ENCODE measurements at regions not wholly inside any gene's neighbourhood (a gene's known extent, or its start where the extent isn't known, plus 50 kb on each side); places are given as distances from the start of the nearest gene placed in this dataset.

DNA sequence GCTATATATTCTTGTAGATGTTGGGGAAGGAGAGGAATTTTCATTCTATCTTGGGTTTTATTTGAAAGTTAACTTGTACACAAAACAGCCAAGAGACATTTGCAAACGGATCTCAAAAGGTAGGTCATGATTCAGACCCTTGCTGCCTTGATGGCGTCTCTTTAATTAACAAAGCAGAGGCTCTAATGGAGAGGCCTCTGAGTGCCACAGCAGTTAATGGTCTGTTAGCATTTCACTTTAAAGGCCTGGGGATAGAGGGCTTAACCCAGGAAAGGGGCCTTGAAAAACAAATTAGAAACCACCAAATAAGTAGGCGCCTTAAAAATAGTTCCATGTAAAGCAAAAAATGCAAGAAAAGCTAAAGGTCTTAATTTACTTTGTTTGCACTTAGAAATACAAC is 836.9 kb upstream of the CELF4 start:
- Histone ChIP-seq H3K27me3 (ENCODE audit: insufficient read depth, low read length) (no peaks in the 10 kb centered on the region), H2AFZ (ENCODE audit: low read length) (no peak overlapping the region), H3K4me1 (ENCODE audit: insufficient read depth, low read length, severe bottlenecking) (no peaks in the 10 kb centered on the region), H3K27ac (ENCODE audit: low read depth, low read length, poor library complexity, severe bottlenecking) (no peak overlapping the region), H3K79me2 (ENCODE audit: insufficient read depth, low read length) (no peaks in the 10 kb centered on the region), H4K20me1 (ENCODE audit: insufficient read depth, low read length) (no peaks in the 10 kb centered on the region), H3K9me3 (ENCODE audit: low read length) (no peaks in the 10 kb centered on the region), H3K4me3 (ENCODE audit: low read depth, low read length, poor library complexity, severe bottlenecking) (no peak overlapping the region), H3F3A (ENCODE audit: insufficient read depth, low read length) (no peaks in the 10 kb centered on the region), H3K9me2 (ENCODE audit: low read depth, low read length) (no peaks in the 10 kb centered on the region), H3K36me3 (ENCODE audit: insufficient read depth, low read length) (no peaks in the 10 kb centered on the region), H3K9ac (ENCODE audit: low read length) (no peak overlapping the region), H3K4me2 (ENCODE audit: low read length) (no peak overlapping the region)
- TF ChIP-seq EZH2 (IDR thresholded peaks at IDR 0.05; ENCODE audit: borderline replicate concordance, low read length) = no peak
- TF ChIP-seq, protein P1, sequence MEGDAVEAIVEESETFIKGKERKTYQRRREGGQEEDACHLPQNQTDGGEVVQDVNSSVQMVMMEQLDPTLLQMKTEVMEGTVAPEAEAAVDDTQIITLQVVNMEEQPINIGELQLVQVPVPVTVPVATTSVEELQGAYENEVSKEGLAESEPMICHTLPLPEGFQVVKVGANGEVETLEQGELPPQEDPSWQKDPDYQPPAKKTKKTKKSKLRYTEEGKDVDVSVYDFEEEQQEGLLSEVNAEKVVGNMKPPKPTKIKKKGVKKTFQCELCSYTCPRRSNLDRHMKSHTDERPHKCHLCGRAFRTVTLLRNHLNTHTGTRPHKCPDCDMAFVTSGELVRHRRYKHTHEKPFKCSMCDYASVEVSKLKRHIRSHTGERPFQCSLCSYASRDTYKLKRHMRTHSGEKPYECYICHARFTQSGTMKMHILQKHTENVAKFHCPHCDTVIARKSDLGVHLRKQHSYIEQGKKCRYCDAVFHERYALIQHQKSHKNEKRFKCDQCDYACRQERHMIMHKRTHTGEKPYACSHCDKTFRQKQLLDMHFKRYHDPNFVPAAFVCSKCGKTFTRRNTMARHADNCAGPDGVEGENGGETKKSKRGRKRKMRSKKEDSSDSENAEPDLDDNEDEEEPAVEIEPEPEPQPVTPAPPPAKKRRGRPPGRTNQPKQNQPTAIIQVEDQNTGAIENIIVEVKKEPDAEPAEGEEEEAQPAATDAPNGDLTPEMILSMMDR (IDR thresholded peaks at IDR 0.05; ENCODE audit: low read length) = no peak

DNA sequence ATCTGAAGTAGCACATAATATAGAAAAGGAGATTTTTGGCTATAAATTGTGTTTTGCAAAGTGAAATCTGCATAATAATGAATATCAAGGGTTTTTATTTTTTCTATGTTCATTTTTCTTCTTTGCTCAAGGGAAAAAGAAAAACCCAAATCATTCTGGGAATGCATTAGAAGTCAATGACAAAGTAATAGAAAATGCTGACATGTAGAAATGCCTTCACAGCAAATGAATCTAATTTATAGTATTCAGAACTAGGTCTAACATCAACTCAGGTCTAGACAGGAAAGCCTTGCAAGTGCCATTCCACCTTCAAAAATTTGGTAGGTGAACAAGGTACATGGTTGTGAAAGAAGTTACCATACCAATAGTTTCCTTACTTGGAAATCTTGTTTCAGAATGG is 831.5 kb upstream of the CELF4 start:
- no peak overlapping the region for H3K9ac ChIP-seq (ENCODE audit: low read length)
- no peaks in the 10 kb centered on the region for H3K36me3 ChIP-seq (ENCODE audit: insufficient read depth, low read length)
- no peaks in the 10 kb centered on the region for H4K20me1 ChIP-seq (ENCODE audit: insufficient read depth, low read length)
- H3K4me2 ChIP-seq (ENCODE audit: low read length) = no peak overlapping the region
- H2AFZ ChIP-seq (ENCODE audit: low read length) = no peak overlapping the region
- no peaks in the 10 kb centered on the region for H3K9me3 ChIP-seq (ENCODE audit: low read length)
- H3K79me2 ChIP-seq (ENCODE audit: insufficient read depth, low read length) = no peaks in the 10 kb centered on the region
- TF ChIP-seq, protein P1 (IDR thresholded peaks at IDR 0.05; ENCODE audit: low read length) = no peak
- no peak for TF ChIP-seq EZH2 (IDR thresholded peaks at IDR 0.05; ENCODE audit: borderline replicate concordance, low read length)
- H3K27ac ChIP-seq (ENCODE audit: low read depth, low read length, poor library complexity, severe bottlenecking) = no peak overlapping the region
- H3F3A ChIP-seq (ENCODE audit: insufficient read depth, low read length) = no peaks in the 10 kb centered on the region
- H3K27me3 ChIP-seq (ENCODE audit: insufficient read depth, low read length) = no peaks in the 10 kb centered on the region
- no peaks in the 10 kb centered on the region for H3K9me2 ChIP-seq (ENCODE audit: low read depth, low read length)
- no peaks in the 10 kb centered on the region for H3K4me1 ChIP-seq (ENCODE audit: insufficient read depth, low read length, severe bottlenecking)
- H3K4me3 ChIP-seq (ENCODE audit: low read depth, low read length, poor library complexity, severe bottlenecking) = no peak overlapping the region

DNA sequence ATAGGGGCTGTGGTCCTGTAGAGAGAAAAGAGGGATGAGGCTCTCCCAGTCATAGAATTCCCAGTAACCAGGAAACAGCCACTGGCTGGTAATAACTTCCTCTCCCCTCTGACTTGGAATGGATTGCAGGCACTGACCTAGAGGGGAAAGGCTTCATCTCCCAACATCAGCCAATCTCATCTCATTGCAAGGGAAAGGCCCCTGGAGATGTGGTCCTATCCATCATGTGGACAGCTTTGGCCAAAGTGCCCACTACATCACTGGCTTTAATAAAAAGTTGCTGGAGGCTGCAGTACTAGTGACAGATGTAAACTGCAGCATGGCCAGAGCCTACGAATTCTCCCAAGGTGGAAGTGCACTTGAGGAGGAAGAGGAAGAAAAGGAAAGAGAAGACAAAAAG is 820.5 kb upstream of the CELF4 start:
- no peaks in the 10 kb centered on the region for H3K79me2 ChIP-seq (ENCODE audit: insufficient read depth, low read length)
- no peaks in the 10 kb centered on the region for H4K20me1 ChIP-seq (ENCODE audit: insufficient read depth, low read length)
- H3K27me3 ChIP-seq (ENCODE audit: insufficient read depth, low read length) = no peaks in the 10 kb centered on the region
- TF ChIP-seq, protein P1 (IDR thresholded peaks at IDR 0.05; ENCODE audit: low read length) = no peak
- no peak for TF ChIP-seq EZH2 (IDR thresholded peaks at IDR 0.05; ENCODE audit: borderline replicate concordance, low read length)
- no peak overlapping the region for H3K4me3 ChIP-seq (ENCODE audit: low read depth, low read length, poor library complexity, severe bottlenecking)
- H3K36me3 ChIP-seq (ENCODE audit: insufficient read depth, low read length) = no peaks in the 10 kb centered on the region
- no peak overlapping the region for H3K9ac ChIP-seq (ENCODE audit: low read length)
- H3K27ac ChIP-seq (ENCODE audit: low read depth, low read length, poor library complexity, severe bottlenecking) = no peak overlapping the region
- H3K9me3 ChIP-seq (ENCODE audit: low read length) = no peaks in the 10 kb centered on the region
- H3K4me1 ChIP-seq (ENCODE audit: insufficient read depth, low read length, severe bottlenecking) = no peaks in the 10 kb centered on the region
- no peak overlapping the region for H2AFZ ChIP-seq (ENCODE audit: low read length)
- H3F3A ChIP-seq (ENCODE audit: insufficient read depth, low read length) = no peaks in the 10 kb centered on the region
- no peaks in the 10 kb centered on the region for H3K9me2 ChIP-seq (ENCODE audit: low read depth, low read length)
- H3K4me2 ChIP-seq (ENCODE audit: low read length) = no peak overlapping the region
